HG03060 (cell line): ENCODE measurements at regions not wholly inside any gene's neighbourhood (a gene's known extent, or its start where the extent isn't known, plus 50 kb on each side); places are given as distances from the start of the nearest gene placed in this dataset.

Source experiments
- ATAC-seq: cut with Tn5 transposase; IDR thresholded peaks from one replicate; pipeline ENCODE4 v1.9.1; 2021; ENCODE audit warnings: low read depth, moderate number of reproducible peaks; ENCODE audit not compliant: unreplicated experiment

- ATAC-seq, result no peak
Observed at GRCh38 chr2:164046040-164046439, 310.2 kb upstream of the FIGN start.

- no peak for ATAC-seq
Observed at GRCh38 chr2:164044622-164045021, 308.8 kb upstream of the FIGN start.

- ATAC-seq, result no peak
Observed at GRCh38 chr2:164039270-164039669, 303.5 kb upstream of the FIGN start.

DNA sequence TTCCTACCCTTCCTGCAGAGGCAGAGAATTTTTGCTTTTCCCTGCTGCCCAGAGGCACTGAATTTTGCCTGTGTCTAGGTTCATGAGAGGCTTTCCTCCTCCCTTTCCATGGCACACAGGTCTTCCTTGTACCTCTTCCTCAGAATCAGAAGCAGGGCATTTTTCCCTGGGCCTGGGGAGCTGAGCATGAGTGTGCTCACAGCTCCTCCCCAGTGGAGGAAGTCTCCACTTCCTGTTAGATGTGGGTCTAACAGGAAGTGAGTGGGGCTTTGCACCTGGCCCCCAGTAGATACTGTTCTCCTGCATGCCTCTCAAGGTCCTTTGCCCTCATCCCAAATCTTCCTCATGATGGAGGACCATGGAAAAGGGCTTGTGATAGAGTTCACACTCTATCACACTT lies 297.2 kb upstream of the FIGN start:
- ATAC-seq, result no peak

DNA sequence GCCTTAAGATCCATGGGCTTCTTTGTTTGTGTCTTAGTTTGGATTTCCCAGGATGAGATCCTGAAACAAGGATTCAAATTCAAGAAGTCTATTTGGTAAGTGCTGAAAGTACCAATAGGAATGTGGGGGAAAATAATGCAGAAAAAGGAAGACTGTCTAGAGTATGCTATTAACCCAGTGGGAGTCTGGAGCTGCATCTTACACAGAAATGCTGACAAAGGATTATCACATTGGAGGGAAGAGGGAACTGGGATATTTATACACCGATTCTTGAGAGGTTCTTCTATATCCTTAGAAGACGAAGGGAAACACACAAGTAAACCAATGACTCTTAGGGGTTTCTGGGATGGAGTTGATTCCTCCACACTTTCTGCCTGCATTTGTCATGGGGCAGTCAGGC lies 294.8 kb upstream of the FIGN start:
- ATAC-seq, result no peak

DNA sequence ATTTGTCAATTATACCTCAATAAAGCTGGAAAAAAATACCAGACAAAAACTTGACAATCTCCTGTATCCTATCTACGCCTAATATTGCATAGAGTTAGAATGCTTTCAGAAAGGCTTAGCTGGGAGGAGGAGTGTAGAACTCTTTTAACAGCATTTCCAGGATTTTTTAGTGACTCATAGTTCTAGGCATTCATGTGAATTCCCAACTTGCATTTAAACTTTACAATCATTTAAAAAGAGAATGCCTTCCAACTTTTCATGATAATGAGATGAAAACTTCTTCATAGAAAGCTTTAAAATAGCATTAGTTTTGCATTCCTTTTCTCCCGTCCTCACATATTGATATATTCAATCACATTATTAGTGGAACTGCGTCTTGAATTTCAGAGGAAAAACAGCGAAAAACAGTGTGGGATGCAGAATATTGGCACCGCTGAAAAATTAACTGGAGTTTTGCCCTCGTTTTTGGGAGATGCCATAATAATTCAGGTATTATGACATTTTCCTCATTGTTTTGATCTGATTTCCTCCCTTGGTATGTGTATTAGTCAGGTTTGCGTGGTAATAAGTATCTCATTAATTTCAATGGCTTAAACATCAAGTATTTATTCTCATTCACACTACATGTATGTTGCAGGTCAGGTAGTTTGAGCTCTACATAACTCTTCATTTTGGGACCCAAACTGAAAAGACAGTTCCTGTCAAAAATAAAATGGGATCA lies 293.2 kb upstream of the FIGN start:
- ATAC-seq, result no peak

DNA sequence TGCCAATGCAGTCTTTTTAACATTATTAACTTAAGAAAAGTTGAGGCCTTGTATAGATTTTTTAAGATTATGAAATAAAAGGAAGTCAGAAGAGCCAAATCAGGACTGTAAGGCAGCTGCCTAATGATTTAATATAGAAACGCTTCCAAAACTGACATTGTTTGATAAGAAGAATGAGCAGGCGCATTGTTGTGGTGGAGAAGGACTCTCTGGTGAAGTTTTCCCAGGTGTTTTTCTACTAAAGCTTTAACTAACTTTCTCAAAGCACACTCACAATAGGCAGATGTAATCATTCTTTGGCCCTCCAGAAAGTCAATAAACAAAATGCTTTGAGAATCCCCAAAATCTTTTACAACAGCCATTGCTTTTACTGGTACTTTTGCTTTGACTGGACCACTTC lies 288.6 kb upstream of the FIGN start:
- ATAC-seq, result no peak

- ATAC-seq, result no peak
Observed at GRCh38 chr2:164023896-164024295, 288.1 kb upstream of the FIGN start.

DNA sequence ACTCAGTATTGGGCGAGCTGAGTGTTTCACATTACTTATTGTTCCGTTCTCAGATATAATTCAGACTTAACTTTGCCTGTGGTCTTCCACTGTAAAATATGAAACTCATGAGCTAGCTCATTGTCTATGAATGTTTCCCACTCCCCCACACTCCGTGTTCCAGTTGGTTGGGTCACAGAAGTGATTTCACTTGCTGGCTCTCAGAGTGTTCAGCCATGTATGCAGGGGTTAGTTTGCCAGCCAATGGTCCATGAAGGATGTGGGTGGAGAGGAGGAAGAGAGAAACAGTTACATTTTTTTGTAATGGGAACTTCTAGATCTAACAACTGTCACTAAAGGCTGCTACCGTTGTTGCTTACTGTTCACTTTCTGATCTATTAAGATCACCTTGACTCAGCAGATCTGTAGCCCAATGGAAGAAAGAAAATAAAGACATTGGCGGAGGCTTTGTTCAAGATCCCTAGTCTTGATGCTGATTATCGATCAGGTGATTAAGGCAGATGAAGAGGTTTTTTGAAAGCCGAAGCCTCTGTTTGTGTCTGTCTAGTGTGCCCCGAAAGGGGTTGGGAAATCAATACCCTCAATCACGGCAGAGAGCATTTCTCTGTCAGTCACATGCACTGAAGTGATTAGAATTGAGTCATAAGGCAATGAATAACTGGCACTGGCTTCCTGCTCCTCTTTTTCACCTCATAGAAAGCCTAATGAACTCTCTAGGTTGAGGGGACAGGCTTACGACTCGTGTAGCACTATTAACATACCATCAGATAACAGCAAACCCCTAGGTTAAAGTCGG lies 279.7 kb upstream of the FIGN start:
- ATAC-seq, result peak; percentile 96

GRCh38 chr2:164014791-164015190 lies 279.0 kb upstream of the FIGN start:
- ATAC-seq, result no peak

- no peak for ATAC-seq
Observed at GRCh38 chr2:164014068-164014731, 278.4 kb upstream of the FIGN start.

GRCh38 chr2:164012581-164012980 lies 276.8 kb upstream of the FIGN start:
- ATAC-seq, result no peak

DNA sequence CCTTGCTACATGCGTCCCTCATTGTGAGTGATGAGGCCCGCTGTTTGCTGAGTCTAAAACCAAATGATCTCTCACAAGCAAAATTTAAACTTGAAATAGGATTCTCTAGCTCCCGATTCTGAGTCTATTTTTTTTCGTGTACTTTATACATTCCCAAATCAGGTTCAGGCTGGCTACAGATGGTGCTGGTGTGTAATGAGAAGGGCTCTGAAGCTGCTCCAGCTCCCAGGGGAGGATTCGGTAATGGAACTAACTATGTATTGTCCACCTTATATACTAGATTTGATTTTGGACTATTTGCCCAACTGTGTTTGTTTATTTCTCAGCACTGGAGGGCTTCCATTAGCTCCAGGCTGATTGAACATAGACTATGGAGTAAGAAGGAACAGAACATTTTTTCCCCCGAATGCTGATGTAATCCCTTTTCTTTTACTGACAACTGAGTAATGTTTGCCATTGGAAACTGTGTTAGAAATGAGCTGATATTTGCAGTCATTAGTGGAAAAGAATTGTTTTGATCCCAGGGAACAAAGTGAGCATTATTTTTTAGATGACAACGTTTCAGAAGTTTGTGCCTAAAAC lies 274.0 kb upstream of the FIGN start:
- ATAC-seq, result no peak

DNA sequence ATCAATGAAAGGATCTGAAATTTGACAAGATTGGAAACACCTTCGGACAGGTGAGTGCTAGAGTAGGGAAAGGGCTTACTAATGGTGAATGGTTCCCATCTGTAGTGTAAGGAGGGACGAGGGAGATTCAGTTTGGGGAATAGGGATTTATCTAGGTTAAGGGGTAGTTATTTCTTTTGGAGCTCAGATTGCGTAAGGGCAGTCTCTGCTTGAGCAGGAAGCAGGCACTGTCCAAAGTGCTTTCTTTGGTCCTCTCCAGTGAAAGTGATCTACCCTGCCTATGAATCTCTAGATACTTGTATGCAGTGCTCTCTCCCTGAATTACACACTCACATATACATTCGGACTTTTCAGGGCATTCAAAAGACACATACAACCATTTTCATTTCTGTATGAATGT lies 272.9 kb upstream of the FIGN start:
- no peak for ATAC-seq

DNA sequence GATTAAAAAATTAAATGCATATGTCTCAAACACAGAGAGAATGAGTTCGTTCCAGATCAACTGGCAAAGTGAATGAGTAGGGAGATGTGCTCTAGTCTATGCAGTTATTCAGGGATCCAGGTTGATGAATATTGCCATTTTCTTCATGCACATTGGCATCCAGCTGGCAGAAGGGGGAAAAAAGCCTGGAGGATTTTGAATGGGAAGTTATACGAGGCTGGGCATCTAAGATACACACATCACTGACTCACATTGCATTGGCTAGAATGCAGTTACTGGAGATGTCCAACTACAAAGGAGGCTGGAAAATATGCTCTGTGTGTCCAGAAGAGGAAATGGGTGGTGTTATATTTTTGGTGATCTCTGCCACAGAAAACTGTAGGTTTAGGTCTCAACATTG lies 270.9 kb upstream of the FIGN start:
- no peak for ATAC-seq

GRCh38 chr2:164000176-164000575 lies 264.4 kb upstream of the FIGN start:
- ATAC-seq, result no peak

GRCh38 chr2:163997466-163997865 lies 261.7 kb upstream of the FIGN start:
- no peak for ATAC-seq

DNA sequence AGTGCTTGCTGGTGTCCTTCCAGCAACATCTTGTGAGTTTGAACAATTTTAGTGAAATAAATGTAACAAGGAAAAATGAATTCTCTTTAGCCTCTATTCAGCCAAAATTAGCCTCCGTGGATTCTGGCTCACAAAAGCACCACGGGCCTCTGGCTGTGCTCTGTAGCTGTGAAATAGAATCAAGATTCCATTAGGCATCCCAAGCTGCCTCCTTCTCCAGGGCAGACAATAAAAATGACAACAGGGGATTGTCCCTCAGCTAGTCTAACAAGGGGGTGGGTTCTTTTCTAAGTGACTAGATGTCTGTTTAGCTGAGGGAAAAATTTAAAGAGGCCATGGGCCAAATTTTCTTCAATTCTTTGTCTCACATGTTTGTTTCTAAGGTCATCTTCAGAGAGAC lies 254.7 kb upstream of the FIGN start:
- no peak for ATAC-seq

DNA sequence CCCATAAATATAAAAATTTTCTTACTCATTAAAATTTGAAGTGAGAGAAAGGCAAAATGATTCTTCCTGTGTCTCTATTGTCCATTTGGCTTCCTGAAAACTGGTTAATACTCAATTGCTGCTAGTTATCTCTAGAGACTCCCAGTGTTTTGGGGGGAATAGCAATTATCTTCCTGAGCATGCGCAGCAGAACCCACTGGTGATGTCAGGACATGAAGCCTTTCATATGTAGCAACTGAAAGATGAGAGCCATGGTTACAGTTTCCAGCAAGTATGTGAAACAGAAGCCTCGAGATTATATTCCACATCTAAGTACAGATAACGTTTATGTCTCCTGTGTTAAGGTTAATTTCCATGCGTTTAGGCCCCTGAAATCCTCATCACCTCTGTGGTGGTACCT lies 254.3 kb upstream of the FIGN start:
- no peak for ATAC-seq

DNA sequence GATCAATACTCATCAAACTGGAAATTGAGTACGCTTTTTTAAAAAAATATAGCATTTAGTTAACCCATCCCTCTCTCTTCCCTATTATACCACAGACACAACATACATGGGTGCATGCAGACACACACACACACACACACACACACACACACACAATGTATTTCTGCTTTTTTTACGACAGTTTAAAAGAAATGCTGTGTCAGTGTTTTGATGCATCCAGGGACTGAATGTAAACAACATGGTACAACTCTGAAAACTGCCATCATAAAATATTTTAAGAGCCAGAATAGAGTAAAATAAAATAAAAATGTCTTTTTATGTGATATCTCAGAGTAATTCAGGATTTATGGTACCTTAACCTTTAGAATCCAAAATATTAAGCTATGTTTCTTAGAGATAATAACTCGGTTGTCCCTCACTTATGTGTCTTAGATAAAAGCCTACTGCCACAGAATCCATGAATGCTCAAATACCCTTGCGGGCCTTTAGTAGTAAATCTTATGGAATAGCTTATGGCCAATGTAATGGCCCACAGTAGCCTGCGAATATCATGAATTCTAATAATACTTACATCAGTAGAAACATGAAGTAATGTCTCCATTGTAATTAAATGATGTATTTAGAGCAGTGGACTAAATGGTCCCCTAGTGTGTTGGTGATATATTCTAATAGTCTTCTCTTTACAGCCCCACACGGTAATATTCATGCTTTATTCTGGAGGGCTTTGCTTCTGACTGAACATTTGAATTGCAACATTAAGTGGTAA lies 251.6 kb upstream of the FIGN start:
- no peak for ATAC-seq

GRCh38 chr2:163984986-163985385 lies 249.2 kb upstream of the FIGN start:
- no peak for ATAC-seq
